AG04450 (cell line): ENCODE measurements at regions not wholly inside any gene's neighbourhood (a gene's known extent, or its start where the extent isn't known, plus 50 kb on each side); places are given as distances from the start of the nearest gene placed in this dataset.
"Not testable (repeated sequence)": the region's sequence is repeated elsewhere in the genome, so short reads cannot be mapped to it uniquely, and the experiment has no call there.

ENCODE experiments used
- CTCF ChIA-PET: fragments of 300-600, 350-600 bp; formaldehyde crosslinking; extraction: SDS; loops from one replicate; lab custom pipeline; 2022; ENCODE audit warnings: antibody characterized with exemption, inconsistent platforms; lab: Charles Lee
- POLR2A ChIA-PET: fragments of 350-600 bp; formaldehyde crosslinking; extraction: SDS; loops from one replicate; lab custom pipeline; 2021; ENCODE audit warnings: antibody characterized with exemption, inconsistent platforms; lab: Yijun Ruan, JAX
- DNase-seq: peaks from one replicate; pipeline ENCODE4 v3.0.0-alpha.2; 2011; ENCODE audit warnings: low read depth, low spot score
- H3K27ac ChIP-seq: one replicate; pipeline ENCODE4 v1.5.1; 2012; ENCODE audit warnings: low read depth, low read length, control low read depth
- H3K27me3 ChIP-seq: one replicate; pipeline ENCODE4 v1.6.0; 2012; ENCODE audit warnings: low read length; ENCODE audit not compliant: control insufficient read depth, insufficient read depth
- H3K4me3 ChIP-seq: 2 replicates; pipeline ENCODE4 v1.5.1; 2011; ENCODE audit warnings: mild to moderate bottlenecking, low read depth, low read length, control low read depth
- H3K9me3 ChIP-seq: 2 replicates; pipeline ENCODE4 v1.5.1; 2012; ENCODE audit warnings: low read length; ENCODE audit not compliant: control insufficient read depth, insufficient read depth
- TF ChIP-seq, protein P1 (sequence below): IDR thresholded peaks from 2 replicates; pipeline ENCODE4 v1.5.1; 2011; ENCODE audit warnings: low read depth, low read length, control low read depth, inconsistent platforms

DNA sequence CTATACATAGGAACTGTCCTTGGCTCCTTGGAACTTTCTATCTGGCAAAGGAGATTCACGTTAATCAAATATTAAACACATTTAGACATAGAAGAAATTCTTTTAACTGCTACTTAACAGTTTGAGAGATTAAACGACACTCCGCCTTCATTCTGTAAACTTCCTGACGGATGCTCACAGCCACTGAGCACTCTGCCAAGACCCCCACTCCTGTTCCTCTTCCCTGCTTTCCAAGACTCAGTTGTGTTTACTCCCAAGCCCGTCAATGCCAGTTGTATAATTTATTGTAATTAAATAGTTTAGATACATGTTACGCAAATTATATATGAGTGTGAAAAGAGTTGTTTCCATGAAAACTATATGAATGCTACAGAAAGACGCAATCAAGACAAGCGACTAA lies 321.4 kb upstream of the EPHA4 start:
- TF ChIP-seq, protein P1, sequence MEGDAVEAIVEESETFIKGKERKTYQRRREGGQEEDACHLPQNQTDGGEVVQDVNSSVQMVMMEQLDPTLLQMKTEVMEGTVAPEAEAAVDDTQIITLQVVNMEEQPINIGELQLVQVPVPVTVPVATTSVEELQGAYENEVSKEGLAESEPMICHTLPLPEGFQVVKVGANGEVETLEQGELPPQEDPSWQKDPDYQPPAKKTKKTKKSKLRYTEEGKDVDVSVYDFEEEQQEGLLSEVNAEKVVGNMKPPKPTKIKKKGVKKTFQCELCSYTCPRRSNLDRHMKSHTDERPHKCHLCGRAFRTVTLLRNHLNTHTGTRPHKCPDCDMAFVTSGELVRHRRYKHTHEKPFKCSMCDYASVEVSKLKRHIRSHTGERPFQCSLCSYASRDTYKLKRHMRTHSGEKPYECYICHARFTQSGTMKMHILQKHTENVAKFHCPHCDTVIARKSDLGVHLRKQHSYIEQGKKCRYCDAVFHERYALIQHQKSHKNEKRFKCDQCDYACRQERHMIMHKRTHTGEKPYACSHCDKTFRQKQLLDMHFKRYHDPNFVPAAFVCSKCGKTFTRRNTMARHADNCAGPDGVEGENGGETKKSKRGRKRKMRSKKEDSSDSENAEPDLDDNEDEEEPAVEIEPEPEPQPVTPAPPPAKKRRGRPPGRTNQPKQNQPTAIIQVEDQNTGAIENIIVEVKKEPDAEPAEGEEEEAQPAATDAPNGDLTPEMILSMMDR = no peak
- DNase-seq = no peak
- Histone ChIP-seq H3K27ac (no peak overlapping the region), H3K9me3 (no peaks in the 10 kb centered on the region), H3K27me3 (no peaks in the 10 kb centered on the region), H3K4me3 (no peak overlapping the region)
- CTCF ChIA-PET = no interaction called here
- POLR2A ChIA-PET = no interaction called here

DNA sequence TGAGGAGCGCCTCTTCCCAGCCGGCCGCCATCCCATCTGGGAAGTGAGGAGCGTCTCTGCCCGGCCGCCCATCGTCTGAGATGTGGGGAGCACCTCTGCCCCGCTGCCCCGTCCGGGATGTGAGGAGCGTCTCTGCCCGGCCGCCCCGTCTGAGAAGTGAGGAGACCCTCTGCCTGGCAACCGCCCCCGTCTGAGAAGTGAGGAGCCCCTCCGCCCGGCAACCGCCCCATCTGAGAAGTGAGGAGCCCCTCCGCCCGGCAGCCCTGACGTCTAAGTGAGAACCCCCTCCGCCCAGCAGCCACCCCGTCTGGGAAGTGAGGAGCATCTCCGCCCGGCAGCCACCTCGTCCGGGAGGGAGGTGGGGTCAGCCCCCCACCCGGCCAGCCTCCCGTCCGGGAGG lies 319.9 kb upstream of the EPHA4 start:
- CTCF ChIA-PET = not testable (repeated sequence)

DNA sequence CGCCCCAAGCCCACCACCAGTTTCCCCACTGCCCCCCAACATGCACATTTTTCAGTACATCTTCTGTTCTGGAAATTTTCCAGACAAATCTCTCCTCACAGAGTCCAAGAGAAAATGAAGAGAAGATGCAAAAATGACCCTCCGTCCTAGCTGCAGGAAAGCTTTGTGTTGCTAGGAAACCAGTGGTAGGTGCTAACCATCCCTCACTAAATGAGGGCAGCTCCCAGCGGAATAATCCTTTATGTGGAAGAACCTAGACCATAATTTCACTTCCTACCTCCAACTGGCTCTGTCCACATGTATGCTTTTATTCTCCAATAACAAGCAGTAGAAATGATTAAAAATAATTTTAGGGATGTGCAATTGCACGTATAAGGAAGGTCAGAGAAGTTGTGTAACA lies 311.9 kb upstream of the EPHA4 start:
- no peak overlapping the region for H3K27ac ChIP-seq
- POLR2A ChIA-PET = no interaction called here
- CTCF ChIA-PET = no interaction called here

More for the DNA sequence above, 319.9 kb upstream of the EPHA4 start:
- POLR2A ChIA-PET, H3K4me3 ChIP-seq, H3K27me3 ChIP-seq, H3K9me3 ChIP-seq, DNase-seq, H3K27ac ChIP-seq: not testable (repeated sequence)

DNA sequence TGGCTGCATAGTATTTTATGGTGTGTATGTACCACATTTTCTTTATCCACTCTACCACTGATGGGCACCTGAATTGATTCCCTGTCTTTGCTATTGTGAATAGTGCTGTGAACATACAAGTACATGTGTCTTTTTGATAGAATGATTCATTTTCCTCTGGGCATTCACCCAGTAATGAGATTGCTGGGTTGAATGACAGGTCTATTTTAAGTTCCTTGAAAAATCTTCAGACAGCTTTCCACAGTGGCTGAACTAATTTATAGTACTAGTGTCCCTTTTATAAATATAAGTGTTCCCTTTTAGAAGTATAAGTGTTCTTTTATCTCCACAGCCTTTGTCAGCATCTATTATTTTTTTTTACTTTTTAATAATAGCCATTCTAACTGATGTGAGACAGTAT lies 303.9 kb upstream of the EPHA4 start:
- no peak overlapping the region for H3K4me3 ChIP-seq
- no peak for DNase-seq
- H3K9me3 ChIP-seq = no peaks in the 10 kb centered on the region
- no peaks in the 10 kb centered on the region for H3K27me3 ChIP-seq
- TF ChIP-seq, protein P1 = no peak
- ChIA-PET CTCF (no interaction called here), POLR2A (no interaction called here)
- H3K27ac ChIP-seq = no peak overlapping the region

More for the DNA sequence above, 311.9 kb upstream of the EPHA4 start:
- TF ChIP-seq, protein P1 = no peak
- DNase-seq = no peak
- Histone ChIP-seq H3K27me3 (no peaks in the 10 kb centered on the region), H3K9me3 (no peaks in the 10 kb centered on the region), H3K4me3 (no peak overlapping the region)

DNA sequence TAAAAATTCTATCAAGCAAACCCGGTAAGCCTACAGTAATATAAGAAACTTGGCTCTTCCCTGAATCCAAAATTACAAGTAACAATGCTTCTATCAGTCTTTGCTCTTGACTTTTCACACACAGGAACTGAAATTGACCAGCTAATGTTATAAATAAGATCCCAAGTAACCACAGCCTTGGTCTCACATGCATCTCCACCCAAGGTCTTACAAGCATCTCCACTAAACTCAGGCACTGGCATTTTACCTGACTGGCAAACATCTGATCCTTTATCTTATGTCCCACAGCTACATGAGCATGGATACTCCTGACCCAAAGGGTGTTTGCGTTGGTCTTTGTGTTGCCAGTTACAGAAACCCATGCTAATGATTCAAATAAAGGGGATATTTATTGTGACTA lies 302.3 kb upstream of the EPHA4 start:
- H3K27ac ChIP-seq = no peak overlapping the region
- DNase-seq = no peak
- POLR2A ChIA-PET = no interaction called here
- H3K4me3 ChIP-seq = no peak overlapping the region
- no peaks in the 10 kb centered on the region for H3K27me3 ChIP-seq
- TF ChIP-seq, protein P1 = no peak
- CTCF ChIA-PET = no interaction called here
- H3K9me3 ChIP-seq = no peaks in the 10 kb centered on the region

DNA sequence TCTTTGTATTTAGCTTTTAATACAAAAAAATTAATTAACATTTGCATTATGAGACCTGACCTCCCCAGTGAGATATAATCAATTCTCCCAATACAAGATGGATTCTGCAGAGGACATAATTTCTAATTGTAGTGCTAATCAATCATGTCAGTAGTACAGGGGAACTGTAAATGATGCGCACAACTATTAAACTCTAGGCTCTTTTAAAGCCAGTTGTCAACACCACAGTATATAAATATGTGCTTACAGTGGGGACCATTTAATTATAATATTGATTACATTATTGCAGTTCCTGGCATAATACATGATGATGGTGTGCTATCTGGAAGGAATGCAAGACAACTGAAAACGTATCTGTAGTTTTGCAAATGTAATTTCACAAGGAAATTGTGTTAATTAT lies 285.6 kb upstream of the EPHA4 start:
- TF ChIP-seq, protein P1 = no peak
- ChIA-PET POLR2A (no interaction called here), CTCF (no interaction called here)
- Histone ChIP-seq H3K9me3 (no peaks in the 10 kb centered on the region), H3K27me3 (no peaks in the 10 kb centered on the region), H3K4me3 (no peak overlapping the region), H3K27ac (no peak overlapping the region)
- no peak for DNase-seq
